ENCODE measurements at regions not wholly inside any gene's neighbourhood (a gene's known extent, or its start where the extent isn't known, plus 50 kb on each side); places are given as distances from the start of the nearest gene placed in this dataset.

- TF ChIP-seq TCF7L2 (IDR thresholded peaks at IDR 0.05; ENCODE audit: borderline replicate concordance, low read depth, low read length) (no peak), ZNF747 (tag by site-specific recombination; IDR thresholded peaks at IDR 0.05) (no peak)
- TF ChIP-seq, protein P1, sequence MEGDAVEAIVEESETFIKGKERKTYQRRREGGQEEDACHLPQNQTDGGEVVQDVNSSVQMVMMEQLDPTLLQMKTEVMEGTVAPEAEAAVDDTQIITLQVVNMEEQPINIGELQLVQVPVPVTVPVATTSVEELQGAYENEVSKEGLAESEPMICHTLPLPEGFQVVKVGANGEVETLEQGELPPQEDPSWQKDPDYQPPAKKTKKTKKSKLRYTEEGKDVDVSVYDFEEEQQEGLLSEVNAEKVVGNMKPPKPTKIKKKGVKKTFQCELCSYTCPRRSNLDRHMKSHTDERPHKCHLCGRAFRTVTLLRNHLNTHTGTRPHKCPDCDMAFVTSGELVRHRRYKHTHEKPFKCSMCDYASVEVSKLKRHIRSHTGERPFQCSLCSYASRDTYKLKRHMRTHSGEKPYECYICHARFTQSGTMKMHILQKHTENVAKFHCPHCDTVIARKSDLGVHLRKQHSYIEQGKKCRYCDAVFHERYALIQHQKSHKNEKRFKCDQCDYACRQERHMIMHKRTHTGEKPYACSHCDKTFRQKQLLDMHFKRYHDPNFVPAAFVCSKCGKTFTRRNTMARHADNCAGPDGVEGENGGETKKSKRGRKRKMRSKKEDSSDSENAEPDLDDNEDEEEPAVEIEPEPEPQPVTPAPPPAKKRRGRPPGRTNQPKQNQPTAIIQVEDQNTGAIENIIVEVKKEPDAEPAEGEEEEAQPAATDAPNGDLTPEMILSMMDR (tag by site-specific recombination; IDR thresholded peaks at IDR 0.05), result no peak
These were observed 97.2 kb upstream of the TJP1 start for GRCh38 chr15:29919380-29919881.

All from HEK293 (cell line).